Prostate gland (tissue), 2 donors: ENCODE measurements at regions not wholly inside any gene's neighbourhood (a gene's known extent, or its start where the extent isn't known, plus 50 kb on each side); places are given as distances from the start of the nearest gene placed in this dataset.

Experiments used
- DNase-seq: peaks from one replicate; pipeline ENCODE4 v3.0.0-alpha.2; 2019; ENCODE audit warnings: low spot score
- H3K27ac ChIP-seq, 2 donors: fragments of 200-600 bp; sonication (generic); 2 replicates each; pipeline ENCODE4 v1.5.1; 2017 to 2019
- H3K27me3 ChIP-seq: fragments of 200-600 bp; sonication (generic); replicated peaks from 2 replicates; pipeline ENCODE4 v1.5.1; 2019; ENCODE audit not compliant: insufficient read depth
- H3K36me3 ChIP-seq, 2 donors: fragments of 200-600 bp; sonication (generic); 1 replicate in 1 of 2; 2 replicates in 1 of 2; pipeline versions ENCODE4 v1.5.1 to v1.8.1; 2017 to 2019
- H3K4me1 ChIP-seq: fragments of 200-600 bp; sonication (generic); replicated peaks from 2 replicates; pipeline ENCODE4 v1.5.1; 2019
- H3K4me3 ChIP-seq, 2 donors: fragments of 200-600 bp; sonication (generic); 2 replicates each; pipeline ENCODE4 v1.5.1; 2017 to 2019
- H3K9me3 ChIP-seq: fragments of 200-600 bp; sonication (generic); 2 replicates; pipeline ENCODE4 v1.5.1; 2017
- CTCF ChIP-seq, 4 experiments: fragments of 200-600 bp in 2 of 4; fragments of 450-650 bp in 2 of 4; sonication (generic) in 2 of 4; IDR thresholded peaks; 1 replicate in 3 of 4; 2 replicates in 1 of 4; pipeline ENCODE4 v1.5.1; 2016 to 2019; ENCODE audit warnings: antibody characterized with exemption in 4 of 4, mild to moderate bottlenecking in 2 of 4, moderate library complexity in 2 of 4
- POLR2A ChIP-seq: fragments of 450-650 bp; IDR thresholded peaks from one replicate; pipeline ENCODE4 v1.6.1; 2016; ENCODE audit warnings: antibody characterized with exemption, mild to moderate bottlenecking
- POLR2AphosphoS5 ChIP-seq: sonication (generic); formaldehyde crosslinking; IDR thresholded peaks from one replicate; pipeline ENCODE4 v1.6.1; 2017; ENCODE audit warnings: antibody characterized with exemption
- WGBS: methylation state at CpG from one replicate; pipeline ENCODE4 v1.1.5; 2018; 5-methylcytosine and 5-hydroxymethylcytosine counted together
- intact Hi-C: fragments of 100-400 bp; cut with DNase I; formaldehyde crosslinking; loops from one replicate; pipeline ENCODE4 v1.14.2; 2022

GRCh38 chr12:11535127-11535526, 114.3 kb upstream of the ETV6 start:
- H3K4me3 ChIP-seq: no peak overlapping the region
- TF ChIP-seq POLR2A (no peak), CTCF (IDR thresholded peaks at IDR 0.05) (no peak), POLR2AphosphoS5 (no peak)
- intact Hi-C loops: no loop called here
- H3K27ac ChIP-seq: no peak overlapping the region
- WGBS: 89% methylated on average over 4 of the region's 4 CpGs
- no peaks in the 10 kb centered on the region for H3K27me3 ChIP-seq
- H3K9me3 ChIP-seq: no peaks in the 10 kb centered on the region
- no peaks in the 10 kb centered on the region for H3K36me3 ChIP-seq
- no peak for DNase-seq
- no peaks in the 10 kb centered on the region for H3K4me1 ChIP-seq

GRCh38 chr12:11539156-11539555, 110.3 kb upstream of the ETV6 start:
- no peak for TF ChIP-seq POLR2A
- WGBS: 92% methylated on average over 3 of the region's 3 CpGs
- intact Hi-C loops: no loop called here

GRCh38 chr12:11540156-11540555, 109.3 kb upstream of the ETV6 start:
- no peaks in the 10 kb centered on the region for H3K27me3 ChIP-seq

More at GRCh38 chr12:11539156-11539555, 110.3 kb upstream of the ETV6 start:
- no peak for DNase-seq
- no peaks in the 10 kb centered on the region for H3K9me3 ChIP-seq
- no peaks in the 10 kb centered on the region for H3K27me3 ChIP-seq
- no peak overlapping the region for H3K27ac ChIP-seq
- H3K4me1 ChIP-seq: no peaks in the 10 kb centered on the region
- no peak overlapping the region for H3K4me3 ChIP-seq
- H3K36me3 ChIP-seq: no peaks in the 10 kb centered on the region

GRCh38 chr12:11540615-11541310, 108.7 kb upstream of the ETV6 start:
- WGBS: 71% methylated on average over 9 of the region's 9 CpGs
- no peak overlapping the region for H3K27ac ChIP-seq
- H3K27me3 ChIP-seq: no peaks in the 10 kb centered on the region
- intact Hi-C loops: no loop called here
- H3K36me3 ChIP-seq: no peaks in the 10 kb centered on the region
- DNase-seq: no peak
- TF ChIP-seq POLR2AphosphoS5 (no peak), POLR2A (no peak), CTCF (IDR thresholded peaks at IDR 0.05) (no peak)
- H3K9me3 ChIP-seq: no peaks in the 10 kb centered on the region
- no peaks in the 10 kb centered on the region for H3K4me1 ChIP-seq
- no peak overlapping the region for H3K4me3 ChIP-seq

More at GRCh38 chr12:11540156-11540555, 109.3 kb upstream of the ETV6 start:
- no peak for DNase-seq
- 95% methylated on average over 2 of the region's 2 CpGs for WGBS
- H3K4me1 ChIP-seq: no peaks in the 10 kb centered on the region
- H3K9me3 ChIP-seq: no peaks in the 10 kb centered on the region
- H3K4me3 ChIP-seq: no peak overlapping the region
- no peaks in the 10 kb centered on the region for H3K36me3 ChIP-seq
- H3K27ac ChIP-seq: no peak overlapping the region
- intact Hi-C loops: no loop called here
- TF ChIP-seq CTCF (IDR thresholded peaks at IDR 0.05) (no peak), POLR2A (no peak), POLR2AphosphoS5 (no peak)

GRCh38 chr12:11542599-11542998, 106.9 kb upstream of the ETV6 start:
- DNase-seq: no peak
- intact Hi-C loops: no loop called here
- Histone ChIP-seq H3K36me3 (no peaks in the 10 kb centered on the region), H3K4me3 (no peak overlapping the region), H3K27ac (no peak overlapping the region), H3K4me1 (no peaks in the 10 kb centered on the region), H3K27me3 (no peaks in the 10 kb centered on the region), H3K9me3 (no peaks in the 10 kb centered on the region)
- 69% methylated on average over 3 of the region's 3 CpGs for WGBS
- no peak for TF ChIP-seq CTCF (IDR thresholded peaks at IDR 0.05)
- TF ChIP-seq POLR2AphosphoS5: no peak
- no peak for TF ChIP-seq POLR2A
